ENCODE measurements at regions not wholly inside any gene's neighbourhood (a gene's known extent, or its start where the extent isn't known, plus 50 kb on each side); places are given as distances from the start of the nearest gene placed in this dataset.

- no peak for DNase-seq (ENCODE audit: low read depth)
Measured at GRCh38 chr5:87872986-87873385, 395.7 kb downstream of the TMEM161B start.

GRCh38 chr5:87868792-87869191 is 399.9 kb downstream of the TMEM161B start:
- no peak for DNase-seq (ENCODE audit: low read depth)

GRCh38 chr5:87867281-87867680 is 401.4 kb downstream of the TMEM161B start:
- no peak for DNase-seq (ENCODE audit: low read depth)

- DNase-seq (ENCODE audit: low read depth): peak; percentile 58
Measured at GRCh38 chr5:87853541-87853940, 415.1 kb downstream of the TMEM161B start.

- DNase-seq (ENCODE audit: low read depth): no peak
Measured at GRCh38 chr5:87851603-87852002, 417.0 kb downstream of the TMEM161B start.

- DNase-seq (ENCODE audit: low read depth): peak; percentile 65
Measured at GRCh38 chr5:87850843-87851242, 417.8 kb downstream of the TMEM161B start.

GRCh38 chr5:87845734-87846133 is 422.9 kb downstream of the TMEM161B start:
- DNase-seq (ENCODE audit: low read depth): peak; percentile 40

GRCh38 chr5:87844866-87845265 is 423.8 kb downstream of the TMEM161B start:
- no peak for DNase-seq (ENCODE audit: low read depth)

- DNase-seq (ENCODE audit: low read depth): no peak
Measured at GRCh38 chr5:87844449-87844848, 424.2 kb downstream of the TMEM161B start.

GRCh38 chr5:87836696-87837095 is 424.0 kb upstream of the CCNH start:
- DNase-seq (ENCODE audit: low read depth): no peak

- no peak for DNase-seq (ENCODE audit: low read depth)
Measured at GRCh38 chr5:87831499-87831898, 418.8 kb upstream of the CCNH start.

GRCh38 chr5:87829217-87829551 is 416.5 kb upstream of the CCNH start:
- DNase-seq (ENCODE audit: low read depth): peak; percentile 92

GRCh38 chr5:87828545-87829216 is 416.0 kb upstream of the CCNH start:
- DNase-seq (ENCODE audit: low read depth): no peak

GRCh38 chr5:87827539-87827938 is 414.8 kb upstream of the CCNH start:
- no peak for DNase-seq (ENCODE audit: low read depth)

- DNase-seq (ENCODE audit: low read depth): no peak
Measured at GRCh38 chr5:87826507-87826906, 413.8 kb upstream of the CCNH start.

- DNase-seq (ENCODE audit: low read depth): peak; percentile 49
Measured at GRCh38 chr5:87825583-87825982, 412.9 kb upstream of the CCNH start.

GRCh38 chr5:87807783-87808182 is 395.1 kb upstream of the CCNH start:
- no peak for DNase-seq (ENCODE audit: low read depth)

GRCh38 chr5:87803352-87803751 is 390.6 kb upstream of the CCNH start:
- no peak for DNase-seq (ENCODE audit: low read depth)

GRCh38 chr5:87791869-87792268 is 379.1 kb upstream of the CCNH start:
- DNase-seq (ENCODE audit: low read depth): no peak

GRCh38 chr5:87788416-87788815 is 375.7 kb upstream of the CCNH start:
- no peak for DNase-seq (ENCODE audit: low read depth)

GRCh38 chr5:87787625-87788256 is 375.0 kb upstream of the CCNH start:
- no peak for DNase-seq (ENCODE audit: low read depth)

- DNase-seq (ENCODE audit: low read depth): peak; percentile 29
Measured at GRCh38 chr5:87787086-87787485, 374.4 kb upstream of the CCNH start.

- no peak for DNase-seq (ENCODE audit: low read depth)
Measured at GRCh38 chr5:87786471-87786870, 373.7 kb upstream of the CCNH start.
